ENCODE measurements at regions not wholly inside any gene's neighbourhood (a gene's known extent, or its start where the extent isn't known, plus 50 kb on each side); places are given as distances from the start of the nearest gene placed in this dataset.

DNA sequence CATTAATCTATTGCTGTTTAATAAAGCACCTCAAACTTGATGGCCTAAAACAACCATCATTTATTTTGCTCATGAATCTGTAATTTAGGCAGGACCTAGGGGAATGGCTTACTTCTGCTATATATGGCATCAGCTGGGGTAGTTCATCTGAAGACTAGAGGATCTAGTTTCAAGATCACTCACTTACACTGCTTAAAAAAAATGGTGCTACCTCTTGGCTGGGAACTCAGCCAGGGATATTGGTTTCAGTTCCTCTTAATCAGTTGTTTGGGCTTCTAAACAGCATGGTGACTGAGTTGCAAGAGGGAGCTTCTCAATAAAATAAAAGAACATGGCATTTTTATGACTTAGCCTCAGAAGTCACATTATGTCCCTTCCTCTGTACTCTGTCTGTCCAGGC, 142.0 kb downstream of the FAM114A2 start:
- TF ChIP-seq, protein P1, sequence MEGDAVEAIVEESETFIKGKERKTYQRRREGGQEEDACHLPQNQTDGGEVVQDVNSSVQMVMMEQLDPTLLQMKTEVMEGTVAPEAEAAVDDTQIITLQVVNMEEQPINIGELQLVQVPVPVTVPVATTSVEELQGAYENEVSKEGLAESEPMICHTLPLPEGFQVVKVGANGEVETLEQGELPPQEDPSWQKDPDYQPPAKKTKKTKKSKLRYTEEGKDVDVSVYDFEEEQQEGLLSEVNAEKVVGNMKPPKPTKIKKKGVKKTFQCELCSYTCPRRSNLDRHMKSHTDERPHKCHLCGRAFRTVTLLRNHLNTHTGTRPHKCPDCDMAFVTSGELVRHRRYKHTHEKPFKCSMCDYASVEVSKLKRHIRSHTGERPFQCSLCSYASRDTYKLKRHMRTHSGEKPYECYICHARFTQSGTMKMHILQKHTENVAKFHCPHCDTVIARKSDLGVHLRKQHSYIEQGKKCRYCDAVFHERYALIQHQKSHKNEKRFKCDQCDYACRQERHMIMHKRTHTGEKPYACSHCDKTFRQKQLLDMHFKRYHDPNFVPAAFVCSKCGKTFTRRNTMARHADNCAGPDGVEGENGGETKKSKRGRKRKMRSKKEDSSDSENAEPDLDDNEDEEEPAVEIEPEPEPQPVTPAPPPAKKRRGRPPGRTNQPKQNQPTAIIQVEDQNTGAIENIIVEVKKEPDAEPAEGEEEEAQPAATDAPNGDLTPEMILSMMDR (conservative IDR thresholded peaks at IDR 0.05; ENCODE audit: low read depth, low read length): no peak
- TF ChIP-seq POLR2A (IDR thresholded peaks at IDR 0.05; ENCODE audit: low read depth, low read length): no peak
- TF ChIP-seq, protein P2, sequence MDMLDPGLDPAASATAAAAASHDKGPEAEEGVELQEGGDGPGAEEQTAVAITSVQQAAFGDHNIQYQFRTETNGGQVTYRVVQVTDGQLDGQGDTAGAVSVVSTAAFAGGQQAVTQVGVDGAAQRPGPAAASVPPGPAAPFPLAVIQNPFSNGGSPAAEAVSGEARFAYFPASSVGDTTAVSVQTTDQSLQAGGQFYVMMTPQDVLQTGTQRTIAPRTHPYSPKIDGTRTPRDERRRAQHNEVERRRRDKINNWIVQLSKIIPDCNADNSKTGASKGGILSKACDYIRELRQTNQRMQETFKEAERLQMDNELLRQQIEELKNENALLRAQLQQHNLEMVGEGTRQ (IDR thresholded peaks at IDR 0.05; ENCODE audit: low read depth, low read length): no peak
- TF ChIP-seq MXI1 (IDR thresholded peaks at IDR 0.05; ENCODE audit: borderline replicate concordance, low read depth, low read length): no peak
- TF ChIP-seq RCOR1 (IDR thresholded peaks at IDR 0.05; ENCODE audit: insufficient replicate concordance, low read length): no peak
- TF ChIP-seq, protein P3, sequence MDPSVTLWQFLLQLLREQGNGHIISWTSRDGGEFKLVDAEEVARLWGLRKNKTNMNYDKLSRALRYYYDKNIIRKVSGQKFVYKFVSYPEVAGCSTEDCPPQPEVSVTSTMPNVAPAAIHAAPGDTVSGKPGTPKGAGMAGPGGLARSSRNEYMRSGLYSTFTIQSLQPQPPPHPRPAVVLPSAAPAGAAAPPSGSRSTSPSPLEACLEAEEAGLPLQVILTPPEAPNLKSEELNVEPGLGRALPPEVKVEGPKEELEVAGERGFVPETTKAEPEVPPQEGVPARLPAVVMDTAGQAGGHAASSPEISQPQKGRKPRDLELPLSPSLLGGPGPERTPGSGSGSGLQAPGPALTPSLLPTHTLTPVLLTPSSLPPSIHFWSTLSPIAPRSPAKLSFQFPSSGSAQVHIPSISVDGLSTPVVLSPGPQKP (IDR thresholded peaks at IDR 0.05; ENCODE audit: borderline replicate concordance, low read depth, low read length): no peak
- no peak for TF ChIP-seq SMC3 (IDR thresholded peaks at IDR 0.05; ENCODE audit: low read depth, low read length)
- TF ChIP-seq MAFK (IDR thresholded peaks at IDR 0.05; ENCODE audit: low read depth, low read length): no peak
- TF ChIP-seq RAD21 (IDR thresholded peaks at IDR 0.05; ENCODE audit: low read length): no peak
- no peak for TF ChIP-seq RFX5 (IDR thresholded peaks at IDR 0.05; ENCODE audit: low read depth, low read length)
- TF ChIP-seq NFE2L2 (IDR thresholded peaks at IDR 0.05; ENCODE audit: low read depth, low read length): no peak
- TF ChIP-seq CHD1 (IDR thresholded peaks at IDR 0.05; ENCODE audit: low read depth, low read length): no peak

All from IMR-90 (cell line).